ENCODE measurements at regions not wholly inside any gene's neighbourhood (a gene's known extent, or its start where the extent isn't known, plus 50 kb on each side); places are given as distances from the start of the nearest gene placed in this dataset.

DNA sequence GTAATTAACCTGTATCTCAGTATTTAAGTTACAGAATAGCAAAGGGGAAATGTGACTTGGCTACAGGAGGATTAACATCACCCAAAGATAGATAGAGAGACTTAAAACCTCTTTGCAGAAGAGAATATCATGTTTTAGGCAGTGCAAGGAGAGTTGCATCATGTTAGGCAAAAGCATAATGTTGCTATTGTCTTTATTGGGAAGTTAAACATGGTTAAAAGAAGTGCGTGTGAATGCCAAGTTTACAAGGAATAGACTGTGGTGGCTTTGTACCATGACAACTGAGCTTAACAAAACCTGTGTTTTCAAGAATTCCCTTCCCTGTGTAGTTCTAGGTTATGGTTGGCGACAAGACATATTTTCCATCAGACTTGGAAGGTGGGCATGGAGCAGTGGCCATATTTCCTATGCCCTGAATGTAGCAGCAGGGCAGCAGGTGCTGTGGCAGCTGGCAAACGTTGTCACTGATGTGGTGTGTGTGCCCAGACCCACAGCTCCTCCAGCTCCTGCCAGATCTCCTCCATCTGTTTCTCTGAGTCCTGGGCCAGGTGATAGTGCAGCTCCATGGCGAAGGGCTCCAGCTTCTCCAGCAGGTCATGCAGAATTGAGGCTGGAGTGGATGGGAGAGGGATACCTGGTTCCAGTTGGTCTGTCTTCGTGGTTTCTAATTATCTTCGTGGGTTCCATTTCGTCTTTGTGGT is 163.3 kb downstream of the QRSL1 start:
- TF ChIP-seq RFX5 (IDR thresholded peaks at IDR 0.05; ENCODE audit: low read depth, low read length) (no peak), BHLHE40 (IDR thresholded peaks at IDR 0.05; ENCODE audit: borderline replicate concordance in 1 of 2, low read depth in 2 of 2, low read length in 1 of 2) (no peak), NFXL1 (IDR thresholded peaks at IDR 0.05; ENCODE audit: borderline replicate concordance) (no peak), CREM (IDR thresholded peaks at IDR 0.05; ENCODE audit: low read depth) (no peak), ZNF622 (IDR thresholded peaks at IDR 0.05) (no peak)
- no peak overlapping the region for H3K9ac ChIP-seq (ENCODE audit: control insufficient read depth, insufficient read depth, low read length)
- no peaks in the 10 kb centered on the region for H3K36me3 ChIP-seq (ENCODE audit: control insufficient read depth in 2 of 2, insufficient read depth in 2 of 2, low read length in 1 of 2)
- intact Hi-C loops (cut with micrococcal nuclease; ENCODE audit: unreplicated experiment), result no loop called here
- H3K9me3 ChIP-seq (replicated peaks; ENCODE audit: control insufficient read depth, insufficient read depth, low read length), result no peaks in the 10 kb centered on the region
- no peak overlapping the region for H3K4me3 ChIP-seq
- H3K79me2 ChIP-seq (ENCODE audit: control insufficient read depth, insufficient read depth, low read length), result no peaks in the 10 kb centered on the region
- H3K4me2 ChIP-seq (ENCODE audit: control insufficient read depth, insufficient read depth), result no peak overlapping the region
- DNase-seq (ENCODE audit: low read depth, low spot score), result no peak
- ChIA-PET POLR2A (no interaction called here), CTCF (interaction anchor here (1.2 kb wide), 1 partner anchor 205 kb away, joined by 5 read pairs; no protein-coding TSS in a partner anchor), RAD21 (ENCODE audit: unreplicated experiment) (interaction anchor here (0.6 kb wide), 1 partner anchor 83 kb away, joined by 4 read pairs; no protein-coding TSS in a partner anchor), SMC1A (ENCODE audit: uncharacterized antibody, unreplicated experiment) (no interaction called here)
- no peak overlapping the region for H3K27ac ChIP-seq (ENCODE audit: control insufficient read depth, insufficient read depth)
- no peak for ATAC-seq
- FAIRE-seq, result no peak
- H4K20me1 ChIP-seq (ENCODE audit: control insufficient read depth, insufficient read depth), result no peaks in the 10 kb centered on the region
- H2AFZ ChIP-seq (ENCODE audit: control insufficient read depth, low read depth, low read length), result no peak overlapping the region
- BruUV-seq (replicated peaks), result no TSS peak
- 28% methylated on average over 7 of the region's 7 CpGs for WGBS (ENCODE audit: insufficient coverage, insufficient replicate concordance, low lambda C conversion rate, missing lambda C conversion rate)
- in situ Hi-C loops (cut with MboI), result no loop called here
- no peaks in the 10 kb centered on the region for H3K4me1 ChIP-seq (ENCODE audit: control insufficient read depth, insufficient read depth, low read length)
- H3K27me3 ChIP-seq (replicated peaks in 1 of 2; ENCODE audit: control insufficient read depth in 2 of 2, insufficient read depth in 2 of 2, low read length in 1 of 2), result no peaks in the 10 kb centered on the region

DNA sequence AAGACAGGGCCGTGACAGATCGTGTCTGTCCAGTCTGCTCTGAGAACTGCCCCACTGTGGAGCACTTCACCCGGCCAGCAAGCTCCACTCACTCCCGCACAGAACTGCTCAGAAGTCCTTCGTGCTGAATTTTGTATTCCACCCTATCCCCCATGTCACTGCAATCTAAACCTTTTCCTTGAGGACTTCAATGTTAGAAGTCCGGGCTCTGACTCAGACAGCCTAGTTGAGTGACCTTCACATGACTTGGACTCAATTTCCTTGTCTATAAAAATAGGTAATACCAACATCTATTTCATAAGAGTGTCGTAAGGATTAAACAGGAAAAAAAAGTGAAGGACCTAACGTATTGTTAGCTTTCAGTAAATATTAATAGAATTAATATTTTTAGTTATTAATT is 161.6 kb downstream of the QRSL1 start:
- no peak overlapping the region for H3K27ac ChIP-seq (ENCODE audit: control insufficient read depth, insufficient read depth)
- DNase-seq (ENCODE audit: low read depth, low spot score) (no peak), FAIRE-seq (no peak), ATAC-seq (no peak)
- no TSS peak for BruUV-seq (replicated peaks)
- H3K9ac ChIP-seq (ENCODE audit: control insufficient read depth, insufficient read depth, low read length), result no peak overlapping the region
- in situ Hi-C loops (cut with MboI), result no loop called here
- 37% methylated on average over 8 of the region's 8 CpGs for WGBS (ENCODE audit: insufficient coverage, insufficient replicate concordance, low lambda C conversion rate, missing lambda C conversion rate)
- RAD21 ChIA-PET (ENCODE audit: unreplicated experiment), result no interaction called here
- POLR2A ChIA-PET, result no interaction called here
- no peaks in the 10 kb centered on the region for H4K20me1 ChIP-seq (ENCODE audit: control insufficient read depth, insufficient read depth)
- H3K36me3 ChIP-seq (ENCODE audit: control insufficient read depth in 2 of 2, insufficient read depth in 2 of 2, low read length in 1 of 2), result no peaks in the 10 kb centered on the region
- SMC1A ChIA-PET (ENCODE audit: uncharacterized antibody, unreplicated experiment), result no interaction called here
- H3K79me2 ChIP-seq (ENCODE audit: control insufficient read depth, insufficient read depth, low read length), result no peaks in the 10 kb centered on the region
- CTCF ChIA-PET, result no interaction called here
- H3K27me3 ChIP-seq (replicated peaks in 1 of 2; ENCODE audit: control insufficient read depth in 2 of 2, insufficient read depth in 2 of 2, low read length in 1 of 2), result no peaks in the 10 kb centered on the region
- no peaks in the 10 kb centered on the region for H3K4me1 ChIP-seq (ENCODE audit: control insufficient read depth, insufficient read depth, low read length)
- H3K4me3 ChIP-seq, result no peak overlapping the region
- no peaks in the 10 kb centered on the region for H3K9me3 ChIP-seq (replicated peaks; ENCODE audit: control insufficient read depth, insufficient read depth, low read length)
- H2AFZ ChIP-seq (ENCODE audit: control insufficient read depth, low read depth, low read length), result no peak overlapping the region
- no peak overlapping the region for H3K4me2 ChIP-seq (ENCODE audit: control insufficient read depth, insufficient read depth)
- intact Hi-C loops (cut with micrococcal nuclease; ENCODE audit: unreplicated experiment), result no loop called here
- TF ChIP-seq NFYB (IDR thresholded peaks at IDR 0.05; ENCODE audit: insufficient read depth, low read depth, low read length) (no peak), RUNX3 (IDR thresholded peaks at IDR 0.05; ENCODE audit: low read length) (no peak), FOXM1 (IDR thresholded peaks at IDR 0.05; ENCODE audit: low read depth, low read length) (no peak), TAF1 (IDR thresholded peaks at IDR 0.05; ENCODE audit: borderline replicate concordance, low read depth, low read length) (no peak), NFXL1 (IDR thresholded peaks at IDR 0.05; ENCODE audit: borderline replicate concordance) (no peak), NR2F1 (conservative IDR thresholded peaks at IDR 0.05) (no peak), PAX5 (IDR thresholded peaks at IDR 0.05; ENCODE audit: borderline replicate concordance, low read depth, low read length) (no peak), NFYA (IDR thresholded peaks at IDR 0.05; ENCODE audit: borderline replicate concordance, low read depth, low read length) (no peak)
- TF ChIP-seq, protein P1, sequence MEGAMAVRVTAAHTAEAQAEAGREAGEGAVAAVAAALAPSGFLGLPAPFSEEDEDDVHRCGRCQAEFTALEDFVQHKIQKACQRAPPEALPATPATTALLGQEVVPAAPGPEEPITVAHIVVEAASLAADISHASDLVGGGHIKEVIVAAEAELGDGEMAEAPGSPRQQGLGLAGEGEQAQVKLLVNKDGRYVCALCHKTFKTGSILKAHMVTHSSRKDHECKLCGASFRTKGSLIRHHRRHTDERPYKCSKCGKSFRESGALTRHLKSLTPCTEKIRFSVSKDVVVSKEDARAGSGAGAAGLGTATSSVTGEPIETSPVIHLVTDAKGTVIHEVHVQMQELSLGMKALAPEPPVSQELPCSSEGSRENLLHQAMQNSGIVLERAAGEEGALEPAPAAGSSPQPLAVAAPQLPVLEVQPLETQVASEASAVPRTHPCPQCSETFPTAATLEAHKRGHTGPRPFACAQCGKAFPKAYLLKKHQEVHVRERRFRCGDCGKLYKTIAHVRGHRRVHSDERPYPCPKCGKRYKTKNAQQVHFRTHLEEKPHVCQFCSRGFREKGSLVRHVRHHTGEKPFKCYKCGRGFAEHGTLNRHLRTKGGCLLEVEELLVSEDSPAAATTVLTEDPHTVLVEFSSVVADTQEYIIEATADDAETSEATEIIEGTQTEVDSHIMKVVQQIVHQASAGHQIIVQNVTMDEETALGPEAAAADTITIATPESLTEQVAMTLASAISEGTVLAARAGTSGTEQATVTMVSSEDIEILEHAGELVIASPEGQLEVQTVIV (IDR thresholded peaks at IDR 0.05; ENCODE audit: borderline replicate concordance, partially characterized antibody), result no peak
- TF ChIP-seq, protein P2, sequence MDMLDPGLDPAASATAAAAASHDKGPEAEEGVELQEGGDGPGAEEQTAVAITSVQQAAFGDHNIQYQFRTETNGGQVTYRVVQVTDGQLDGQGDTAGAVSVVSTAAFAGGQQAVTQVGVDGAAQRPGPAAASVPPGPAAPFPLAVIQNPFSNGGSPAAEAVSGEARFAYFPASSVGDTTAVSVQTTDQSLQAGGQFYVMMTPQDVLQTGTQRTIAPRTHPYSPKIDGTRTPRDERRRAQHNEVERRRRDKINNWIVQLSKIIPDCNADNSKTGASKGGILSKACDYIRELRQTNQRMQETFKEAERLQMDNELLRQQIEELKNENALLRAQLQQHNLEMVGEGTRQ (IDR thresholded peaks at IDR 0.05; ENCODE audit: borderline replicate concordance, low read depth, low read length), result no peak
